K562 (cell line): ENCODE measurements at regions not wholly inside any gene's neighbourhood (a gene's known extent, or its start where the extent isn't known, plus 50 kb on each side); places are given as distances from the start of the nearest gene placed in this dataset.
A peak's percentile ranks its signal among the peaks of the same experiment; 100 is the strongest.

Experiments
- ATAC-seq: fragments of 200-7000 bp; cut with Tn5 transposase; 3 replicates; pipeline ENCODE4 v1.9.1; 2020; ENCODE audit warnings: moderate library complexity
- BruUV-seq: library from RNA; stranded (reverse); fragments of 400-500 nt; replicated peaks from 2 replicates; lab custom pipeline; 2021; lab: Mats Ljungman, UMichigan
- CTCF ChIA-PET: fragments of 300-600 bp; formaldehyde crosslinking; extraction: SDS; loops from one replicate; lab custom pipeline; 2021; ENCODE audit warnings: low intra/inter-chr PET ratio; lab: Yijun Ruan, JAX
- POLR2A ChIA-PET: fragments of 300-600, 350-650 bp; sonication (Branson Sonifier 250); formaldehyde crosslinking; extraction: SDS; loops from one replicate; lab custom pipeline; 2021; ENCODE audit warnings: antibody characterized with exemption, inconsistent platforms; lab: Yijun Ruan, JAX
- DNase-seq, 4 experiments: peaks; one replicate each; pipeline versions ENCODE4 v3.0.0 to v3.0.0-alpha.2; 2011 to 2018; ENCODE audit warnings: low spot score in 3 of 4, mixed read lengths in 3 of 4; ENCODE audit errors: extremely low read depth in 1 of 4
- FAIRE-seq: peaks from 2 replicates; lab custom pipeline; 2011; peaks lifted over from hg19 to GRCh38; lab: Jason Lieb, UNC
- H2AFZ ChIP-seq: 2 replicates; pipeline ENCODE4 v1.6.0; 2011; ENCODE audit warnings: low read depth, low read length, control low read depth, inconsistent platforms
- H3K27ac ChIP-seq: fragments of 200-600 bp; 3 replicates; pipeline ENCODE4 v1.8.0; 2011; ENCODE audit warnings: low read depth, mild to moderate bottlenecking, control low read depth, inconsistent platforms, low read length, moderate library complexity, mixed read lengths; ENCODE audit errors: extremely low read depth
- H3K27me3 ChIP-seq, 2 experiments: fragments of 300-600 bp in 1 of 2; 2 replicates in 1 of 2; 3 replicates in 1 of 2; pipeline versions ENCODE4 v1.6.0 to v1.8.0; 2011; ENCODE audit warnings: inconsistent platforms in 2 of 2, low read length in 2 of 2, mild to moderate bottlenecking in 1 of 2, mixed read lengths in 1 of 2, moderate library complexity in 1 of 2; ENCODE audit not compliant: control insufficient read depth in 2 of 2, insufficient read depth in 2 of 2
- H3K36me3 ChIP-seq: fragments of 300-600 bp; 3 replicates; pipeline ENCODE4 v1.8.0; 2011; ENCODE audit warnings: mild to moderate bottlenecking, low read length, inconsistent platforms; ENCODE audit not compliant: control insufficient read depth, insufficient read depth
- H3K4me1 ChIP-seq, 2 experiments: fragments of 200-600 bp in 1 of 2; replicated peaks in 1 of 2; 2 replicates in 1 of 2; 3 replicates in 1 of 2; pipeline versions ENCODE4 v1.5.1 to v1.8.0; 2011; ENCODE audit warnings: inconsistent platforms in 2 of 2, low read length in 2 of 2, mild to moderate bottlenecking in 1 of 2, mixed read lengths in 1 of 2, moderate library complexity in 1 of 2; ENCODE audit not compliant: control insufficient read depth in 2 of 2, insufficient read depth in 2 of 2
- H3K4me2 ChIP-seq: 2 replicates; pipeline ENCODE4 v1.6.1; 2011; ENCODE audit warnings: low read length, control low read depth, inconsistent platforms, mixed read lengths; ENCODE audit not compliant: insufficient read depth
- H3K4me3 ChIP-seq: fragments of 200-600 bp; sonication (generic), shearing (Covaris generic); 2 replicates; pipeline ENCODE4 v1.5.1; 2016; ENCODE audit warnings: control low read depth, inconsistent platforms
- H3K79me2 ChIP-seq: fragments of 200-600 bp; 3 replicates; pipeline ENCODE4 v1.8.0; 2011; ENCODE audit warnings: low read length, inconsistent platforms; ENCODE audit not compliant: control insufficient read depth, insufficient read depth
- H3K9ac ChIP-seq, 2 experiments: 2 replicates each; pipeline versions ENCODE4 v1.6.0 to v1.6.1; 2011; ENCODE audit warnings: low read depth in 2 of 2, low read length in 2 of 2, control low read depth in 1 of 2, inconsistent platforms in 1 of 2, mild to moderate bottlenecking in 1 of 2, mixed read lengths in 1 of 2; ENCODE audit not compliant: insufficient read depth in 1 of 2
- H3K9me1 ChIP-seq: one replicate; pipeline ENCODE4 v1.6.0; 2011; ENCODE audit warnings: inconsistent platforms, mild to moderate bottlenecking, low read length, moderate library complexity; ENCODE audit not compliant: control insufficient read depth, insufficient read depth
- H3K9me3 ChIP-seq: replicated peaks from 2 replicates; pipeline ENCODE4 v1.5.1; 2011; ENCODE audit warnings: low read depth, low read length, inconsistent platforms; ENCODE audit not compliant: control insufficient read depth, insufficient read depth
- H4K20me1 ChIP-seq: replicated peaks from 2 replicates; pipeline ENCODE4 v1.6.1; 2011; ENCODE audit warnings: low read length, inconsistent platforms, mixed read lengths; ENCODE audit not compliant: control insufficient read depth, insufficient read depth
- ADNP ChIP-seq: fragments of 200-800 bp; sonication (Bioruptor generic); IDR thresholded peaks from 2 replicates; pipeline ENCODE4 v1.6.1; 2016; ENCODE audit warnings: missing genetic modification characterization, missing compliant biosample characterization
- BCOR ChIP-seq: fragments of 450-650 bp; IDR thresholded peaks from 2 replicates; pipeline ENCODE4 v1.6.1; 2016
- CBX1 ChIP-seq: sonication (generic); IDR thresholded peaks from 2 replicates; pipeline ENCODE4 v1.6.1; 2016; ENCODE audit warnings: antibody characterized with exemption, low read depth, mild to moderate bottlenecking
- CHD4 ChIP-seq: fragments of 200-600 bp; sonication (generic); IDR thresholded peaks from 3 replicates; pipeline ENCODE4 v1.6.1; 2012; ENCODE audit warnings: low read depth, mild to moderate bottlenecking, mixed read lengths, low read length, inconsistent platforms; ENCODE audit not compliant: insufficient read depth, insufficient replicate concordance, poor library complexity, severe bottlenecking
- E2F3 ChIP-seq: fragments of 250-450 bp; sonication (Bioruptor Pico); IDR thresholded peaks from 2 replicates; pipeline ENCODE4 v1.4.0; 2020; ENCODE audit warnings: mild to moderate bottlenecking
- ESRRA ChIP-seq: fragments of 450-650 bp; IDR thresholded peaks from 2 replicates; pipeline ENCODE4 v1.6.1; 2014; ENCODE audit warnings: low read depth, mild to moderate bottlenecking, moderate library complexity, borderline replicate concordance
- HCFC1 ChIP-seq: IDR thresholded peaks from 2 replicates; pipeline ENCODE4 v1.6.1; 2012; ENCODE audit warnings: low read depth, low read length, improper control_type of control experiment
- MLX ChIP-seq, 2 experiments: fragments of 450-650 bp in 1 of 2; sonication (generic) in 1 of 2; formaldehyde crosslinking; conservative IDR thresholded peaks; 2 replicates each; pipeline versions ENCODE4 v1.4.0 to v1.8.1; 2020 to 2022; ENCODE audit warnings: mild to moderate bottlenecking in 1 of 2, missing genetic modification reagents in 1 of 2
- PKNOX1 ChIP-seq: fragments of 450-650 bp; IDR thresholded peaks from 2 replicates; pipeline ENCODE4 v1.6.1; 2016
- SMAD3 ChIP-seq: fragments of 450-650 bp; formaldehyde crosslinking; conservative IDR thresholded peaks from 2 replicates; pipeline ENCODE4 v1.4.0; 2020; ENCODE audit warnings: mild to moderate bottlenecking
- SMARCA5 ChIP-seq: fragments of 450-650 bp; IDR thresholded peaks from 2 replicates; pipeline ENCODE4 v1.6.1; 2016
- U2AF1 ChIP-seq: fragments of 200-400 bp; formaldehyde crosslinking; optimal IDR thresholded peaks from 2 replicates; pipeline ENCODE3; 2017; ENCODE audit warnings: mild to moderate bottlenecking, low read depth, low read length, moderate library complexity
- ZKSCAN1 ChIP-seq: fragments of 150-350 bp; IDR thresholded peaks from 2 replicates; pipeline ENCODE4 v1.6.1; 2016; ENCODE audit warnings: low read depth, low read length
- ZNF12 ChIP-seq: sonication (generic); formaldehyde crosslinking; IDR thresholded peaks from 2 replicates; pipeline ENCODE4 v1.4.0; 2020; ENCODE audit warnings: mild to moderate bottlenecking, missing genetic modification reagents
- ZNF143 ChIP-seq: sonication (generic); formaldehyde crosslinking; IDR thresholded peaks from 2 replicates; pipeline ENCODE4 v1.9.0; 2022; ENCODE audit warnings: mild to moderate bottlenecking, missing genetic modification reagents
- WGBS: fragments of 100-300 bp; shearing (Covaris generic); methylation state at CpG from one replicate; pipeline ENCODE4 v1.1.6; 2016; ENCODE audit warnings: low coverage, mixed read lengths; ENCODE audit not compliant: insufficient coverage; ENCODE audit errors: missing lambda C conversion rate; 5-methylcytosine and 5-hydroxymethylcytosine counted together
- in situ Hi-C: fragments of 300-500 bp; cut with MboI; formaldehyde crosslinking; loops from 4 replicates; pipeline ENCODE4 v1.15.0; 2018; ENCODE audit warnings: inconsistent platforms, mixed read lengths
- intact Hi-C: fragments of 100-400 bp; cut with micrococcal nuclease; formaldehyde crosslinking; loops from 2 replicates; pipeline ENCODE4 v1.14.2; 2022
- TF ChIP-seq, protein P1 (sequence below): sonication (generic); formaldehyde crosslinking; IDR thresholded peaks from 2 replicates; pipeline ENCODE4 v1.8.1; 2022; ENCODE audit warnings: missing genetic modification reagents
- TF ChIP-seq, protein P2 (sequence below): fragments of 250-450 bp; sonication (Bioruptor Pico); IDR thresholded peaks from 2 replicates; pipeline ENCODE4 v1.8.0; 2022; ENCODE audit warnings: moderate library complexity, mild to moderate bottlenecking, inconsistent platforms

DNA sequence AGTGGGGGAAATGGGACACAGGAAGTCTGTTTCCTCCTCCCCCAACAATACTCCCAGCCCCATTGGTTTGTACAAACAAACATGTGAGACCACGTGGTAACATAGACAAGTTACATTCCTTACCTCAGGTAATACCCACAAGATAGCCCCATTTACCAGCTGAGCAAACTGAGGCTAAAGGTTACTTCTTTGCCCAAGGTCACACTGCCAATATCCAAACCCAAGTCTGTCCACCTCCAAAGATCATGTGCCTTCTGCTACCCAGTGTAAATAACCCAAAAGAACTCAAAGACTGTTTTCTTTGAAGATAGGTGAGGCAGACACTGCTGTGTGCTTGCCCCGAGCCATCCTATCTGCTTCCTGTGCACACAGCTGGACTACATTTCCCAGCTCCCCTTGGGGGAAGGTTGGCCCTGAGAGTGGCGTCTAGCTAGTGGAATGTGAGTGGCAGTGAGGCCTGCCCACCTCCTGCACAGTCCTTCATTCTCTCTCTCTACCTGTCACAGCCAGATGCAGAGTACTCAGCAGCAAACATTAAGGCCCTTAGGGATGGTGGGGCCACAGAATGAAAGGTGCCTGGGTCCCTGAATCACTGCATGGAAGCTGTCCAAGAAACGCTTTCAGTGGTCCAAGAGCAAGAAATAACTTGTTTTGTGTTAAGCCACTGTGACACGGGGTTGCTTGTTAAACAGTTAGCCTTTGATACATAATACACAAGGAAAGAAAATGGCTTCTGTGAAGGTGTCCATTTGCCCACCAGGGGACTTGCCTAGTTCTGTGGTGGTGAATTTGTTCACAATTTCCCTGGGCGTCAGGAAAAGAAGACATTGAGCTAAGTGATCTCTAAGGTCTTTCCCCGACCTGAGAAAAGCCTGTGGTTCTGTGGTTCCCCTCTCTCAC, 257.7 kb upstream of the NFE2L3 start:
- intact Hi-C loops = loop anchor here (5.0 to 10.0 kb wide), 4 partner anchors 183 to 1268 kb away; partner anchors contain the start of genes CBX3 and HNRNPA2B1
- no peaks in the 10 kb centered on the region for H4K20me1 ChIP-seq
- FAIRE-seq (no peak), ATAC-seq (peak; percentile 45), DNase-seq (peak in 1 of 4 experiments; percentile 33)
- no peaks in the 10 kb centered on the region for H3K36me3 ChIP-seq
- in situ Hi-C loops = loop anchor here (10.0 to 25.0 kb wide), 3 partner anchors 618 to 1268 kb away; partner anchors contain the start of genes HOXA10, HOXA3, HOXA7 and HOXA9
- H3K4me2 ChIP-seq = no peak overlapping the region
- ChIA-PET POLR2A (interaction anchor here (1.0 to 2.3 kb wide), 5 partner anchors 14 to 471 kb away, joined by 3 to 9 read pairs (median 4); no protein-coding TSS in a partner anchor), CTCF (interaction anchor here (1.2 to 2.4 kb wide), 4 partner anchors 168 to 773 kb away, joined by 4 to 22 read pairs (median 14); no protein-coding TSS in a partner anchor)
- H3K9me3 ChIP-seq = peaks cover 3% of the 10 kb centered on the region; the same call in 1 of the 2 replicates
- no peak overlapping the region for H3K4me3 ChIP-seq
- no peaks in the 10 kb centered on the region for H3K79me2 ChIP-seq
- no peak overlapping the region for H3K9ac ChIP-seq
- H3K4me1 ChIP-seq = peaks cover 4 to 18% of the 10 kb centered on the region in 2 experiments; a peak in 4 of 5 replicates
- WGBS = 63% methylated on average over 7 of the region's 7 CpGs
- H3K27ac ChIP-seq = no peak overlapping the region
- H2AFZ ChIP-seq = peak overlapping the region; percentile 99
- H3K9me1 ChIP-seq = no peaks in the 10 kb centered on the region
- H3K27me3 ChIP-seq = no peaks in the 10 kb centered on the region; a peak in 1 of 5 replicates
- BruUV-seq = no TSS peak
- TF ChIP-seq ADNP (tag) (0 out of 2 replicates have a peak, but pooled peaks have one; percentile 51), E2F3 (CRISPR knock-in tag) (no peak), ZKSCAN1 (no peak), SMAD3 (no peak), BCOR (peak; percentile 98), ESRRA (peak; percentile 98), CHD4 (peak; percentile 66), HCFC1 (peak; percentile 68), U2AF1 (no peak), CBX1 (peak; percentile 53), ZNF143 (CRISPR knock-in tag) (peak; percentile 68), PKNOX1 (peak; percentile 50; the same call in 1 of the 2 replicates), ZNF12 (no peak), MLX (CRISPR knock-in tag; conservative IDR thresholded peaks at IDR 0.05) (no peak), SMARCA5 (peak; percentile 80)
- TF ChIP-seq, protein P1, sequence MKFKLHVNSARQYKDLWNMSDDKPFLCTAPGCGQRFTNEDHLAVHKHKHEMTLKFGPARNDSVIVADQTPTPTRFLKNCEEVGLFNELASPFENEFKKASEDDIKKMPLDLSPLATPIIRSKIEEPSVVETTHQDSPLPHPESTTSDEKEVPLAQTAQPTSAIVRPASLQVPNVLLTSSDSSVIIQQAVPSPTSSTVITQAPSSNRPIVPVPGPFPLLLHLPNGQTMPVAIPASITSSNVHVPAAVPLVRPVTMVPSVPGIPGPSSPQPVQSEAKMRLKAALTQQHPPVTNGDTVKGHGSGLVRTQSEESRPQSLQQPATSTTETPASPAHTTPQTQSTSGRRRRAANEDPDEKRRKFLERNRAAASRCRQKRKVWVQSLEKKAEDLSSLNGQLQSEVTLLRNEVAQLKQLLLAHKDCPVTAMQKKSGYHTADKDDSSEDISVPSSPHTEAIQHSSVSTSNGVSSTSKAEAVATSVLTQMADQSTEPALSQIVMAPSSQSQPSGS (CRISPR knock-in tag) = no peak
- TF ChIP-seq, protein P2, sequence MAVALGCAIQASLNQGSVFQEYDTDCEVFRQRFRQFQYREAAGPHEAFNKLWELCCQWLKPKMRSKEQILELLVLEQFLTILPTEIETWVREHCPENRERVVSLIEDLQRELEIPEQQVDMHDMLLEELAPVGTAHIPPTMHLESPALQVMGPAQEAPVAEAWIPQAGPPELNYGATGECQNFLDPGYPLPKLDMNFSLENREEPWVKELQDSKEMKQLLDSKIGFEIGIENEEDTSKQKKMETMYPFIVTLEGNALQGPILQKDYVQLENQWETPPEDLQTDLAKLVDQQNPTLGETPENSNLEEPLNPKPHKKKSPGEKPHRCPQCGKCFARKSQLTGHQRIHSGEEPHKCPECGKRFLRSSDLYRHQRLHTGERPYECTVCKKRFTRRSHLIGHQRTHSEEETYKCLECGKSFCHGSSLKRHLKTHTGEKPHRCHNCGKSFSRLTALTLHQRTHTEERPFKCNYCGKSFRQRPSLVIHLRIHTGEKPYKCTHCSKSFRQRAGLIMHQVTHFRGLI (CRISPR knock-in tag) = no peak
